ENCODE measurements at regions not wholly inside any gene's neighbourhood (a gene's known extent, or its start where the extent isn't known, plus 50 kb on each side); places are given as distances from the start of the nearest gene placed in this dataset.
"Not testable (repeated sequence)": the region's sequence is repeated elsewhere in the genome, so short reads cannot be mapped to it uniquely, and the experiment has no call there.

GRCh38 chr16:60788631-60789030 is 1247.6 kb downstream of the CDH8 start:
- Histone ChIP-seq H3K9me2 (replicated peaks; ENCODE audit: control insufficient read depth, low read length) (no peaks in the 10 kb centered on the region), H3K4me3 (ENCODE audit: low read length) (no peak overlapping the region), H3F3A (ENCODE audit: control insufficient read depth, insufficient read depth) (no peaks in the 10 kb centered on the region), H3K4me2 (ENCODE audit: low read length) (no peak overlapping the region), H3K9me3 (ENCODE audit: control insufficient read depth, insufficient read depth, low read length) (no peaks in the 10 kb centered on the region), H3K79me2 (ENCODE audit: control insufficient read depth, low read length) (no peaks in the 10 kb centered on the region), H3K4me1 (ENCODE audit: control insufficient read depth, low read length) (no peaks in the 10 kb centered on the region), H3K36me3 (ENCODE audit: control insufficient read depth, low read length) (no peaks in the 10 kb centered on the region), H3K27ac (ENCODE audit: low read depth, low read length) (no peak overlapping the region), H3K27me3 (ENCODE audit: control insufficient read depth, low read length) (no peaks in the 10 kb centered on the region), H4K20me1 (ENCODE audit: control insufficient read depth, insufficient read depth, low read depth, low read length) (no peaks in the 10 kb centered on the region)
- no peak for TF ChIP-seq CTCF (IDR thresholded peaks at IDR 0.05; ENCODE audit: low read depth, low read length, poor library complexity, severe bottlenecking)
- TF ChIP-seq EZH2phosphoT487 (IDR thresholded peaks at IDR 0.05; ENCODE audit: borderline replicate concordance, low read length): no peak

GRCh38 chr16:60776281-60776680 is 1260.0 kb downstream of the CDH8 start:
- Histone ChIP-seq H3K36me3 (ENCODE audit: control insufficient read depth, low read length) (no peaks in the 10 kb centered on the region), H3K79me2 (ENCODE audit: control insufficient read depth, low read length) (no peaks in the 10 kb centered on the region), H3K4me3 (ENCODE audit: low read length) (no peak overlapping the region), H3K27ac (ENCODE audit: low read depth, low read length) (no peak overlapping the region), H3K4me1 (ENCODE audit: control insufficient read depth, low read length) (no peaks in the 10 kb centered on the region), H3K4me2 (ENCODE audit: low read length) (no peak overlapping the region), H3K27me3 (ENCODE audit: control insufficient read depth, low read length) (no peaks in the 10 kb centered on the region), H3K9me3 (ENCODE audit: control insufficient read depth, insufficient read depth, low read length) (no peaks in the 10 kb centered on the region), H3K9me2 (replicated peaks; ENCODE audit: control insufficient read depth, low read length) (no peaks in the 10 kb centered on the region), H3F3A (ENCODE audit: control insufficient read depth, insufficient read depth) (no peaks in the 10 kb centered on the region), H4K20me1 (ENCODE audit: control insufficient read depth, insufficient read depth, low read depth, low read length) (no peaks in the 10 kb centered on the region)
- TF ChIP-seq EZH2phosphoT487 (IDR thresholded peaks at IDR 0.05; ENCODE audit: borderline replicate concordance, low read length) (no peak), CTCF (IDR thresholded peaks at IDR 0.05; ENCODE audit: low read depth, low read length, poor library complexity, severe bottlenecking) (no peak)

- Histone ChIP-seq H3K9me3 (ENCODE audit: control insufficient read depth, insufficient read depth, low read length) (no peaks in the 10 kb centered on the region), H3K9me2 (replicated peaks; ENCODE audit: control insufficient read depth, low read length) (no peaks in the 10 kb centered on the region), H3K36me3 (ENCODE audit: control insufficient read depth, low read length) (no peaks in the 10 kb centered on the region), H3K4me3 (ENCODE audit: low read length) (no peak overlapping the region), H4K20me1 (ENCODE audit: control insufficient read depth, insufficient read depth, low read depth, low read length) (no peaks in the 10 kb centered on the region), H3K27ac (ENCODE audit: low read depth, low read length) (no peak overlapping the region), H3K4me2 (ENCODE audit: low read length) (no peak overlapping the region), H3K27me3 (ENCODE audit: control insufficient read depth, low read length) (no peaks in the 10 kb centered on the region), H3K79me2 (ENCODE audit: control insufficient read depth, low read length) (no peaks in the 10 kb centered on the region), H3F3A (ENCODE audit: control insufficient read depth, insufficient read depth) (no peaks in the 10 kb centered on the region), H3K4me1 (ENCODE audit: control insufficient read depth, low read length) (no peaks in the 10 kb centered on the region)
- TF ChIP-seq EZH2phosphoT487 (IDR thresholded peaks at IDR 0.05; ENCODE audit: borderline replicate concordance, low read length) (no peak), CTCF (IDR thresholded peaks at IDR 0.05; ENCODE audit: low read depth, low read length, poor library complexity, severe bottlenecking) (no peak)
These were observed 1265.1 kb downstream of the CDH8 start for GRCh38 chr16:60771138-60771537.

- H3K27me3 ChIP-seq (ENCODE audit: control insufficient read depth, low read length); H3K79me2 ChIP-seq (ENCODE audit: control insufficient read depth, low read length); H3K36me3 ChIP-seq (ENCODE audit: control insufficient read depth, low read length); H4K20me1 ChIP-seq (ENCODE audit: control insufficient read depth, insufficient read depth, low read depth, low read length); H3K9me2 ChIP-seq (replicated peaks; ENCODE audit: control insufficient read depth, low read length); H3K4me2 ChIP-seq (ENCODE audit: low read length); H3K4me3 ChIP-seq (ENCODE audit: low read length); H3K4me1 ChIP-seq (ENCODE audit: control insufficient read depth, low read length); H3K9me3 ChIP-seq (ENCODE audit: control insufficient read depth, insufficient read depth, low read length); H3F3A ChIP-seq (ENCODE audit: control insufficient read depth, insufficient read depth); H3K27ac ChIP-seq (ENCODE audit: low read depth, low read length): not testable (repeated sequence)
These were observed 1265.9 kb downstream of the CDH8 start for GRCh38 chr16:60770384-60770783.

Data from DOHH2 (cell line).